ENCODE measurements at regions not wholly inside any gene's neighbourhood (a gene's known extent, or its start where the extent isn't known, plus 50 kb on each side); places are given as distances from the start of the nearest gene placed in this dataset.
"Not testable (repeated sequence)": the region's sequence is repeated elsewhere in the genome, so short reads cannot be mapped to it uniquely, and the experiment has no call there.

- Histone ChIP-seq H3K27me3 (no peaks in the 10 kb centered on the region), H3K4me3 (no peak overlapping the region), H3K36me3 (no peaks in the 10 kb centered on the region), H3K27ac (no peak overlapping the region), H3K9me3 (no peaks in the 10 kb centered on the region), H3K4me1 (no peaks in the 10 kb centered on the region)
- WGBS, result 77% methylated on average over 6 of the region's 6 CpGs
- TF ChIP-seq EP300 (IDR thresholded peaks at IDR 0.05) (no peak), CTCF (IDR thresholded peaks at IDR 0.05) (no peak), POLR2AphosphoS5 (IDR thresholded peaks at IDR 0.05) (no peak), POLR2A (IDR thresholded peaks at IDR 0.05) (no peak)
- DNase-seq (ENCODE audit: low spot score in 2 of 2), result no peak
Measured at GRCh38 chr13:65722506-65722905, 1507.6 kb downstream of the PCDH9 start.

GRCh38 chr13:65719831-65720230 is 1510.3 kb downstream of the PCDH9 start:
- H3K4me1 ChIP-seq, result no peaks in the 10 kb centered on the region
- no peaks in the 10 kb centered on the region for H3K27me3 ChIP-seq

GRCh38 chr13:65710514-65710913 is 1519.6 kb downstream of the PCDH9 start:
- Histone ChIP-seq H3K9me3 (no peaks in the 10 kb centered on the region), H3K27ac (no peak overlapping the region), H3K4me1 (no peaks in the 10 kb centered on the region), H3K36me3 (no peaks in the 10 kb centered on the region), H3K27me3 (no peaks in the 10 kb centered on the region), H3K4me3 (no peak overlapping the region)
- WGBS, result 56% methylated on average over 4 of the region's 4 CpGs
- DNase-seq (ENCODE audit: low spot score in 2 of 2), result no peak
- TF ChIP-seq POLR2AphosphoS5 (IDR thresholded peaks at IDR 0.05), result no peak

More at GRCh38 chr13:65719831-65720230, 1510.3 kb downstream of the PCDH9 start:
- H3K36me3 ChIP-seq, result no peaks in the 10 kb centered on the region
- no peaks in the 10 kb centered on the region for H3K9me3 ChIP-seq
- TF ChIP-seq CTCF (IDR thresholded peaks at IDR 0.05), result no peak
- no peak for TF ChIP-seq EP300 (IDR thresholded peaks at IDR 0.05)
- TF ChIP-seq POLR2A (IDR thresholded peaks at IDR 0.05), result no peak
- TF ChIP-seq POLR2AphosphoS5 (IDR thresholded peaks at IDR 0.05), result no peak
- DNase-seq (ENCODE audit: low spot score in 2 of 2), result no peak
- H3K4me3 ChIP-seq, result no peak overlapping the region
- WGBS, result 75% methylated on average over 2 of the region's 2 CpGs
- H3K27ac ChIP-seq, result no peak overlapping the region

GRCh38 chr13:65697843-65698242 is 1532.3 kb downstream of the PCDH9 start:
- Histone ChIP-seq H3K27me3 (no peaks in the 10 kb centered on the region), H3K9me3 (no peaks in the 10 kb centered on the region), H3K4me3 (no peak overlapping the region), H3K4me1 (no peaks in the 10 kb centered on the region), H3K27ac (no peak overlapping the region), H3K36me3 (no peaks in the 10 kb centered on the region)
- no peak for TF ChIP-seq POLR2AphosphoS5 (IDR thresholded peaks at IDR 0.05)
- no peak for TF ChIP-seq POLR2A (IDR thresholded peaks at IDR 0.05)
- no peak for TF ChIP-seq EP300 (IDR thresholded peaks at IDR 0.05)
- no peak for TF ChIP-seq CTCF (IDR thresholded peaks at IDR 0.05)
- DNase-seq (ENCODE audit: low spot score in 2 of 2), result no peak

GRCh38 chr13:65679240-65679639 is 1550.9 kb downstream of the PCDH9 start:
- H3K4me1 ChIP-seq, result no peaks in the 10 kb centered on the region
- no peak for TF ChIP-seq POLR2AphosphoS5 (IDR thresholded peaks at IDR 0.05)
- TF ChIP-seq EP300 (IDR thresholded peaks at IDR 0.05), result no peak
- no peak for TF ChIP-seq CTCF (IDR thresholded peaks at IDR 0.05)
- TF ChIP-seq POLR2A (IDR thresholded peaks at IDR 0.05), result no peak
- 96% methylated on average over 1 of the region's 1 CpG for WGBS

GRCh38 chr13:65677906-65678305 is 1552.2 kb downstream of the PCDH9 start:
- H3K4me1 ChIP-seq, result no peaks in the 10 kb centered on the region
- 39% methylated on average over 1 of the region's 1 CpG for WGBS
- no peaks in the 10 kb centered on the region for H3K36me3 ChIP-seq
- DNase-seq (ENCODE audit: low spot score in 2 of 2), result no peak
- H3K4me3 ChIP-seq, result no peak overlapping the region
- peaks cover 5% of the 10 kb centered on the region for H3K9me3 ChIP-seq
- TF ChIP-seq POLR2A (IDR thresholded peaks at IDR 0.05), result no peak
- no peak for TF ChIP-seq POLR2AphosphoS5 (IDR thresholded peaks at IDR 0.05)
- no peak for TF ChIP-seq EP300 (IDR thresholded peaks at IDR 0.05)
- TF ChIP-seq CTCF (IDR thresholded peaks at IDR 0.05), result no peak
- H3K27me3 ChIP-seq, result no peaks in the 10 kb centered on the region
- no peak overlapping the region for H3K27ac ChIP-seq

More at GRCh38 chr13:65679240-65679639, 1550.9 kb downstream of the PCDH9 start:
- H3K36me3 ChIP-seq, result no peaks in the 10 kb centered on the region
- DNase-seq (ENCODE audit: low spot score in 2 of 2), result no peak
- H3K9me3 ChIP-seq, result no peaks in the 10 kb centered on the region
- H3K4me3 ChIP-seq, result no peak overlapping the region
- no peak overlapping the region for H3K27ac ChIP-seq
- H3K27me3 ChIP-seq, result no peaks in the 10 kb centered on the region

- not testable (repeated sequence) for H3K9me3 ChIP-seq; H3K4me1 ChIP-seq; DNase-seq (ENCODE audit: low spot score in 2 of 2); H3K27me3 ChIP-seq; H3K4me3 ChIP-seq; H3K27ac ChIP-seq; H3K36me3 ChIP-seq
- 84% methylated on average over 2 of the region's 5 CpGs for WGBS
Measured at GRCh38 chr13:65675383-65675782, 1554.8 kb downstream of the PCDH9 start.

All from suprapubic skin (tissue), 4 donors.